ENCODE measurements at regions not wholly inside any gene's neighbourhood (a gene's known extent, or its start where the extent isn't known, plus 50 kb on each side); places are given as distances from the start of the nearest gene placed in this dataset.

- DNase-seq (no peak), ATAC-seq (no peak)
- Histone ChIP-seq H3K4me3 (no peak overlapping the region), H3K27me3 (ENCODE audit: insufficient read depth in 3 of 3, low read length in 2 of 3) (no peaks in the 10 kb centered on the region), H3K9me3 (no peaks in the 10 kb centered on the region), H3K4me1 (no peaks in the 10 kb centered on the region), H3K27ac (no peak overlapping the region), H3K36me3 (ENCODE audit: insufficient read depth in 1 of 2, low read depth in 1 of 2) (no peaks in the 10 kb centered on the region)
- intact Hi-C loops (cut with DNase I): no loop called here
- TF ChIP-seq, protein P1, sequence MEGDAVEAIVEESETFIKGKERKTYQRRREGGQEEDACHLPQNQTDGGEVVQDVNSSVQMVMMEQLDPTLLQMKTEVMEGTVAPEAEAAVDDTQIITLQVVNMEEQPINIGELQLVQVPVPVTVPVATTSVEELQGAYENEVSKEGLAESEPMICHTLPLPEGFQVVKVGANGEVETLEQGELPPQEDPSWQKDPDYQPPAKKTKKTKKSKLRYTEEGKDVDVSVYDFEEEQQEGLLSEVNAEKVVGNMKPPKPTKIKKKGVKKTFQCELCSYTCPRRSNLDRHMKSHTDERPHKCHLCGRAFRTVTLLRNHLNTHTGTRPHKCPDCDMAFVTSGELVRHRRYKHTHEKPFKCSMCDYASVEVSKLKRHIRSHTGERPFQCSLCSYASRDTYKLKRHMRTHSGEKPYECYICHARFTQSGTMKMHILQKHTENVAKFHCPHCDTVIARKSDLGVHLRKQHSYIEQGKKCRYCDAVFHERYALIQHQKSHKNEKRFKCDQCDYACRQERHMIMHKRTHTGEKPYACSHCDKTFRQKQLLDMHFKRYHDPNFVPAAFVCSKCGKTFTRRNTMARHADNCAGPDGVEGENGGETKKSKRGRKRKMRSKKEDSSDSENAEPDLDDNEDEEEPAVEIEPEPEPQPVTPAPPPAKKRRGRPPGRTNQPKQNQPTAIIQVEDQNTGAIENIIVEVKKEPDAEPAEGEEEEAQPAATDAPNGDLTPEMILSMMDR (IDR thresholded peaks at IDR 0.05): no peak
- WGBS, 3 donors: 93 to 100% (median 94%) methylated on average over 1 of the region's 1 CpG
These were observed 895.2 kb upstream of the ZEB2 start for GRCh38 chr2:145415151-145415550.

DNA sequence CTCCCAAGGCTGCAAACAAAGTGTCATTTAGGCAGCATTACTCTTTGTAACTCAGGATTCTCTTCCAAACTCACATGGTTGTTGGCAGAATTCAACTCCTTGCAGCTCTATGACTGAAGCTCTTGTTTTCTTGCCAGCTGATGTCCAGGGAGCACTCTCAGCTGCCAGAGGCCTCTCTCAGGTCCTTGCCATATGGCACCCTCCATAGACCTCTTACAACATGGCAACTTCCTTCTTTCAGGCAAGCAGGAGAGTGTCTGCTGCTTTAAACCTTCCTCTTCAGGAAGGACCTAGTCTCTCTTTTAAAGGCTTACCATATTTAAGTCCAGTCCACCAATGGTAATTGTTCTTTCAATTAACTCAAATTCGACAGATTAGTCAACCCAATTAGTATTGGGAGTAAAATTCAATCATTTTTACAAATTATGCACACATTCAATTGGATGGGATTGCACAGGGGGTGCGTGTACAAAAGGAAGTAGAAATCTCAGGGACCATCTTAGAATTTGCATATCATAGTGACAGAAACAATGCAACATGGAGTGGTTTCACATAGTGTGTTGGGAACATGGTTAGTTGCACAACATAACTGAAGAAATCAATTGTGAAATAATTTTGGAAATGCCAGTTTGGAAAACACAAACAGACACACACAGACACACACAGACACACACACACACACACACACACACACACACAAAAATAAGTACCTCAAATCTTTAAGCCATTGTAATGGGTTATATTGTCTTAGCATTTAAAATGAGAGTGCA is 893.5 kb upstream of the ZEB2 start:
- Histone ChIP-seq H3K27me3 (ENCODE audit: insufficient read depth in 3 of 3, low read length in 2 of 3) (no peaks in the 10 kb centered on the region), H3K27ac (no peak overlapping the region), H3K4me1 (no peaks in the 10 kb centered on the region), H3K9me3 (no peaks in the 10 kb centered on the region), H3K36me3 (ENCODE audit: insufficient read depth in 1 of 2, low read depth in 1 of 2) (no peaks in the 10 kb centered on the region), H3K4me3 (no peak overlapping the region)
- TF ChIP-seq, protein P1 (IDR thresholded peaks at IDR 0.05): no peak
- WGBS, 3 donors: 80 to 85% (median 81%) methylated on average over 2 of the region's 2 CpGs
- intact Hi-C loops (cut with DNase I): no loop called here
- DNase-seq (no peak), ATAC-seq (no peak)

DNA sequence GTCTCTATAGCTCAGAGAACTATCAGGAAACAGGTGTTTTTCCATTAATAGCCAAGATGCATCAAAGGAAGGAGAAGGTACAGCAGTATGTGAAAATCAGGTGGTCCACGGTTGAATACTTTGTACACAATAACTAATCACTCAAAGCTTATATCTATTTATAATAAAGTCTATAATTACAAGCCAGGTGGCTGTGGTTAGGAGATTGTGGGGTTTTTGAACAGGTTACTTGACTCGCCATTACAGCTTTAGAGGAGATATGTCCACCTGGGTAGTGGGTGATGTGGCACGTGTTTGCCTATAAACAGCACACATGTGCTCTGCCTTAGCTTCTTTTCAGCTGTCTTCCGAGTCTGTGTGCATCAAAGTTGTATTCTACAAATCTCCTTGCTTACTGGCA is 892.2 kb upstream of the ZEB2 start:
- ATAC-seq (no peak), DNase-seq (no peak)
- TF ChIP-seq, protein P1 (IDR thresholded peaks at IDR 0.05): no peak
- H3K27ac ChIP-seq: no peak overlapping the region
- intact Hi-C loops (cut with DNase I): no loop called here
- no peaks in the 10 kb centered on the region for H3K36me3 ChIP-seq (ENCODE audit: insufficient read depth in 1 of 2, low read depth in 1 of 2)
- no peak overlapping the region for H3K4me3 ChIP-seq
- H3K9me3 ChIP-seq: no peaks in the 10 kb centered on the region
- no peaks in the 10 kb centered on the region for H3K27me3 ChIP-seq (ENCODE audit: insufficient read depth in 3 of 3, low read length in 2 of 3)
- H3K4me1 ChIP-seq: no peaks in the 10 kb centered on the region
- 84 to 91% (median 87%) methylated on average over 4 of the region's 4 CpGs for WGBS, 3 donors

DNA sequence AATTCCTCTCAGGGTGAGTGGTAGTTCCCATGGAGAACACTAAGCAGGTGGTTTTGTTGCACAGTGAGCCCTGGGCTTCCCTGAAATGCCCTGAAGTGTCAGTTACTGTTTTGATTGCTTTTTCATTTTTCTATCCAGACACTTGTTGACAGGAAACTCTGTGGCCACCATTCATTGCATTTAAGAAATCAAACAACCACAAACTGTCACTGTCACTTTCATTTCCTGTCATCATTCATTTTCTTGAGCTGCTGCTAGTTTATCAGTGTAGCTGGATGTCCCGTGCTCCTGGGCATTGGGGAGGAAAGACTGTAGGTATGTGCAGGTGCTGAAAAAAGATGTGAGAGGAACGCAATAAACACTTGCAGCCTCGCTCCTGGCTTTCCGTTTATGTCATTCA is 891.6 kb upstream of the ZEB2 start:
- Histone ChIP-seq H3K4me1 (no peaks in the 10 kb centered on the region), H3K36me3 (ENCODE audit: insufficient read depth in 1 of 2, low read depth in 1 of 2) (no peaks in the 10 kb centered on the region), H3K9me3 (no peaks in the 10 kb centered on the region), H3K27ac (no peak overlapping the region), H3K27me3 (ENCODE audit: insufficient read depth in 3 of 3, low read length in 2 of 3) (no peaks in the 10 kb centered on the region), H3K4me3 (no peak overlapping the region)
- TF ChIP-seq, protein P1 (IDR thresholded peaks at IDR 0.05): no peak
- no peak for DNase-seq
- 72 to 80% (median 78%) methylated on average over 4 of the region's 4 CpGs for WGBS, 3 donors
- intact Hi-C loops (cut with DNase I): no loop called here
- no peak for ATAC-seq

- ATAC-seq: no peak
- H3K4me1 ChIP-seq: no peaks in the 10 kb centered on the region
- WGBS, 3 donors: 55 to 62% (median 61%) methylated on average over 2 of the region's 2 CpGs
- H3K27me3 ChIP-seq (ENCODE audit: insufficient read depth in 3 of 3, low read length in 2 of 3): no peaks in the 10 kb centered on the region
- no peak overlapping the region for H3K4me3 ChIP-seq
- intact Hi-C loops (cut with DNase I): no loop called here
- no peaks in the 10 kb centered on the region for H3K36me3 ChIP-seq (ENCODE audit: insufficient read depth in 1 of 2, low read depth in 1 of 2)
- TF ChIP-seq, protein P1 (IDR thresholded peaks at IDR 0.05): no peak
- no peak for DNase-seq
- H3K9me3 ChIP-seq: no peaks in the 10 kb centered on the region
- no peak overlapping the region for H3K27ac ChIP-seq
These were observed 890.2 kb upstream of the ZEB2 start for GRCh38 chr2:145410086-145410485.

Measured in psoas muscle (tissue), 7 donors.